Activated CD4-positive, alpha-beta T cell treated with anti-CD3 and anti-CD28 coated beads, Interleukin-2, amount 50 U/mL, for 16 hours (primary cell): ENCODE measurements at regions not wholly inside any gene's neighbourhood (a gene's known extent, or its start where the extent isn't known, plus 50 kb on each side); places are given as distances from the start of the nearest gene placed in this dataset.
"Not testable (repeated sequence)": the region's sequence is repeated elsewhere in the genome, so short reads cannot be mapped to it uniquely, and the experiment has no call there.

Experiments used
- DNase-seq: peaks from one replicate; pipeline ENCODE4 v3.0.0-alpha.2; 2020

DNA sequence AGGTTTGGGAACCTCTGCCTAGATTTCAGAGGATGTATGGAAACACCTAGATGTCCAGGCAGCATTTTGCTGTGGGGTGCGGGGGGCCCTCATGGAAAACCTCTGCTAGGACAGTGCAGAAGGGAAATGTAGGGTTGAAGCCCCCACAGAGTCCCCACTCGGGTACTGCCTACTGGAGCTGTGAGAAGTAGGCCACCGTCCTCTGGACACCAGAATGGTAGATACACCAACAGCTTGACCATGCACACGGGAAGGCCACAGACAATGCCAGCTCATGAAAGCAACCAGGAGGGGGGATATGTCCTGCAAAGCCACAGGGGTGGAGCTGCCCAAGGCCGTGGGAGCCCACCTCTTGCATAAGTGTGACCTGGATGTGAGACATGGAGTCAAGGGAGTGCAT, 1336.5 kb downstream of the SPATA31A7 start:
- not testable (repeated sequence) for DNase-seq

DNA sequence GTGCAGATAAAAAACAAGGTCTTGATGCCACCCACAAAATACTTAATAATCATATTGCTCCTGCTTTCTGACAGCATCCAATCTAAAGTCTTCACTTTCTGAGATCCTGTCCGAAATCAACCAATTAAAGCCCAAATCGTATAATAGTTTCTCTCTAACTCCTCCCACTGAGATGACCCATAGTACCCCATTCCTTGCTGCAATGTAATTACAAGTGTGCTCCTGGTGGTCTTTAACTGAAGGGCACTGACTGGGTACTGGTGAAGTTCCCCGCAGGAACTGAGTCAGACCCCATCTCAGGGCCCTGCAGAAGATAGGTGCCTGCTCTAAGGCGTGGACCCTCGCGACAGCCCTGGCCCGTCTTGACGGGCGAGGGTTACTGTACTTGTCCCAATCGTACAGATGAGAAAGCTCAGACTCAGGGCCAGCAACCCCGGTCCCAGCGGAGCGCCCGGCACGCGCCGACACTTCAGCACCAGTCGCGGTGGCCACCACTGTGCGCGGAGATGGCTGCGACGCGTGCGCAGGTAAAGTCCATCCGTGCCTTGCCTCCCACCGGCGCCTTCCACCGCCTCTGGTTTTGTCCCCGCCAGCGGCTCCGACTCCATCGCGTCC, 1342.4 kb downstream of the SPATA31A7 start:
- not testable (repeated sequence) for DNase-seq

DNA sequence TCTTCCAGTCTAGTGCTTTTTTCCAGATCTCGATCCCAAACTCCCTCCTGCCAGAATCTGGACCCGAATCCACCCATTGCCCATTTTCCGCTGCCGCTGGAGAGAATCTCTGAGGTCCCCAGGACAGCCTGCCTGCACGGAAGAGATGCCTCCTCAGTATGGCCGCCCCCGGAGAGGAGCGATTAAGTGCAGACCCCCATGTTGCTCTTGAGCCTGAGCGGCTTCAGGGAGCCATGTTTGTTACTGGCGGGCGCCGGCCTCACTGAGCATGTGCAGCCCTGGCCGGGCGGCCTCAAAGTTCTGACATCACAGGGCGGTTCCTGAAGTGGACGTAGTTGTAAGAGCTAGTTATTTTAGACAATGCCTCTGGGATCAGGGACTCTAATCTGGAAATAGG, 1342.9 kb downstream of the SPATA31A7 start:
- peak; percentile 23 for DNase-seq

DNA sequence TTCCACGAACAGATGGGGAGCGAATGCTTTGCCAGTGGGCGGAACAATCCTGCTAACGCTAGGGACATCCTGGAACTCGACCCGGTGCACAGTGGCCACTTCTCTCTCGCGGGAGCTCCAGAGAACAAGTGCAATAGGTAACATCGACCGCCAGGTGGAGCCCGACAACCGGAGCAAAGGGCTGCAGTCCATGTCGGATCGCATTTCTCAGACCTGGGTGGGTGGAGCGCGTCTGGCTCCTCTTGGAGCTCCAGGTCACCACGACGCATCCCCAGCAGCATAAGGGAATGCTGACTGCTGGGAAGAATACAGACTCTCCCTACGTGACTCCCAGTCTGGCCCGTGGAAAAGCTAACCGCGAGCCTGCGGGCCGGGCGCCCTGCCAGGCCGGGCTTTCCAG, 1360.7 kb downstream of the SPATA31A7 start:
- DNase-seq, result not testable (repeated sequence)

DNA sequence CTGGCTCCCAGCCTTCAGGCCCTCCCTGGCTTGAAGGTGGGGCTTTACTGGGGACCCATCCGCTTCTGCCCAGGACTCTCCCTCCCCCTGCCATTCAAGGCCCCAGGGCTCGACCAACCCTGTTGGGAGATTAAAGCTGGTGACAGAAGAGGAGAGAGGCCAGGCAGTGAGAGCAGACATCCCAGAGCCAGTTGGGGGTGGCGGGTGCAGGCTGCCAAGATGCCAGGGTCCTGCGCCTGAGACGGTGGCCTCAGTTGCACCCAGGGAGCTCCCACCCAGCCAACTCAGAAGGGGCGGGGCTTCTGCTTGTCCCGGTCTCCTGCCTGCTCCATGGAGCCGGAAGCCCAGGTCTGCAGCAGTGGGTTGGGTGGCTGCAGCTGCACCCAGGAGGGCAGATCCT, 1370.8 kb downstream of the SPATA31A7 start:
- not testable (repeated sequence) for DNase-seq

DNA sequence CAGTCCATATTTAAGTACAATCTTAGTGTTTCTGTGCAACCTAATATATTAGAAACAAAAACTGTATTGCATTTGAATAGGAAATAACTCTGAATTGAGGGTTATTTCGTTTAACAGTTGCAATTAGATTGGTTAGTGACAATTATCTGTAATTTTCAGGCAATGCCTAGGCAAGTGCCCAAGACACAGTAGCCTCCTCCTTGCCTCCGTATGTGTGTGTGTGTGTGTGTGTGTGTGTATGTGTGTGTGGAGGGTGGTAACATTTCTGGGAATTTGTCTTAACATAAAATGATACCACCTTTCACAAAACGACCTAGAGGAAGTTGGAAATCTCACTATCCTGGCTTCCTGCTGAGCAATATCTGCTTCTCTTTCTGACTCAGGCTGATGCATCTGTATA, 1375.3 kb downstream of the SPATA31A7 start:
- DNase-seq, result peak; percentile 62

DNA sequence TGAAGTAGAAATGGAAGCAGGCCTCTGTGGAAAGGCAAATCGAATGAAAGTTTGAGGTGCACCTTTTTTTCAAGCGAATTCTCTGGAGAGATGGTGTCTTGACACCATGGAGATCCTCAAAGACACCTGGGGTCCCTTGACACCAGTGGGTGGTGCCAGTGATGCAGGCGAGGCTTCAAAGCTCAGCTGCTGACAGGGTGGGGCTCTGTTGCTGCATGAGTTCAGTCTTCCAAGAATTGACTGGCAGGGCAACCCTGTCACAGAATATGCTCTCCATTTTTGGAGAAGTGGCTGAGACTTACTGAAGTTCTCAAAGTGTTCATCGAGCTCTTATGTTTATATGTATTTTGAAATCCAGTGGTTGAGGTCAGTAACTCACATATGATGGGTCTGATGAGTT, 1376.6 kb downstream of the SPATA31A7 start:
- DNase-seq, result not testable (repeated sequence)

DNA sequence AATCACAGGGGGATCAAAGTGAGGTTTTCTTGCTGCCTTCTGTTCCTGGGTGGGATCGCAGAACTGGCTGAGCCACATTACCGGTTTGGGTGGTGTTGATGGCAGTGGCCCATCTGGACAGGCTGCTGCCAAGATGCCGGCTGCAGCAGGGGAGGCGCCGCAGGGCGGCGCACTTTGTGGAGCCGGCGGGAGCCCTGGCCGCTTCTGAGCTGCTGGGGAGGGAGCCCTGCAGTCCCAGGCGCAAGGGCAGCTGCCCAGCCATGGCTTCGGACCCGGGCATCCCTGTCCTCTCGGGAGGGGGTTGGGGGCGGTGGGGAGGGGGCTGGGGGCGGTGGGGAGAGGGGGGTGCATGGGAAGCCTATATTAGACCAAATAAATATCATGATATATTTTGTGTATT, 1407.3 kb downstream of the SPATA31A7 start:
- DNase-seq, result not testable (repeated sequence)
